ENCODE measurements at regions not wholly inside any gene's neighbourhood (a gene's known extent, or its start where the extent isn't known, plus 50 kb on each side); places are given as distances from the start of the nearest gene placed in this dataset.

GRCh38 chr6:8780653-8781052 is 345.3 kb upstream of the SLC35B3 start:
- no peak for DNase-seq

GRCh38 chr6:8764733-8765132 is 329.4 kb upstream of the SLC35B3 start:
- no peak for DNase-seq

GRCh38 chr6:8760951-8761350 is 325.6 kb upstream of the SLC35B3 start:
- DNase-seq: no peak

GRCh38 chr6:8758412-8758811 is 323.1 kb upstream of the SLC35B3 start:
- DNase-seq: no peak

- no peak for DNase-seq
Observed at GRCh38 chr6:8750627-8751026, 315.3 kb upstream of the SLC35B3 start.

- no peak for DNase-seq
Observed at GRCh38 chr6:8749465-8749864, 314.1 kb upstream of the SLC35B3 start.

- no peak for DNase-seq
Observed at GRCh38 chr6:8743170-8743745, 307.9 kb upstream of the SLC35B3 start.

GRCh38 chr6:8739454-8739853 is 304.1 kb upstream of the SLC35B3 start:
- DNase-seq: no peak

GRCh38 chr6:8738951-8739350 is 303.6 kb upstream of the SLC35B3 start:
- no peak for DNase-seq

- no peak for DNase-seq
Observed at GRCh38 chr6:8736156-8736895, 301.0 kb upstream of the SLC35B3 start.

GRCh38 chr6:8733879-8734278 is 298.5 kb upstream of the SLC35B3 start:
- DNase-seq: no peak

GRCh38 chr6:8731874-8732273 is 296.5 kb upstream of the SLC35B3 start:
- DNase-seq: no peak

- no peak for DNase-seq
Observed at GRCh38 chr6:8710668-8711431, 275.5 kb upstream of the SLC35B3 start.

GRCh38 chr6:8707956-8708772 is 272.8 kb upstream of the SLC35B3 start:
- DNase-seq: no peak

GRCh38 chr6:8707369-8707768 is 272.0 kb upstream of the SLC35B3 start:
- DNase-seq: no peak

GRCh38 chr6:8705435-8706020 is 270.2 kb upstream of the SLC35B3 start:
- no peak for DNase-seq

- no peak for DNase-seq
Observed at GRCh38 chr6:8703059-8703458, 267.7 kb upstream of the SLC35B3 start.

GRCh38 chr6:8688821-8689220 is 253.5 kb upstream of the SLC35B3 start:
- DNase-seq: no peak

- DNase-seq: no peak
Observed at GRCh38 chr6:8686077-8686476, 250.7 kb upstream of the SLC35B3 start.

GRCh38 chr6:8683204-8683603 is 247.9 kb upstream of the SLC35B3 start:
- DNase-seq: no peak

GRCh38 chr6:8679823-8680222 is 244.5 kb upstream of the SLC35B3 start:
- DNase-seq: no peak

GRCh38 chr6:8678466-8678865 is 243.1 kb upstream of the SLC35B3 start:
- DNase-seq: no peak

- no peak for DNase-seq
Observed at GRCh38 chr6:8674126-8674525, 238.8 kb upstream of the SLC35B3 start.
